ENCODE measurements at regions not wholly inside any gene's neighbourhood (a gene's known extent, or its start where the extent isn't known, plus 50 kb on each side); places are given as distances from the start of the nearest gene placed in this dataset.
A peak's percentile ranks its signal among the peaks of the same experiment; 100 is the strongest.

GRCh38 chr7:112882991-112883390 is 92.8 kb upstream of the TMEM168 start:
- no peak for DNase-seq (ENCODE audit: low read depth)

- no peak for DNase-seq (ENCODE audit: low read depth)
These were observed 92.3 kb upstream of the TMEM168 start for GRCh38 chr7:112882511-112882910.

- no peak for DNase-seq (ENCODE audit: low read depth)
These were observed 91.8 kb upstream of the TMEM168 start for GRCh38 chr7:112882022-112882421.

GRCh38 chr7:112880818-112881418 is 90.7 kb upstream of the TMEM168 start:
- DNase-seq (ENCODE audit: low read depth) = no peak

GRCh38 chr7:112877691-112878460 is 87.7 kb upstream of the TMEM168 start:
- DNase-seq (ENCODE audit: low read depth) = no peak

GRCh38 chr7:112876877-112877276 is 86.7 kb upstream of the TMEM168 start:
- no peak for DNase-seq (ENCODE audit: low read depth)

GRCh38 chr7:112874909-112875308 is 84.7 kb upstream of the TMEM168 start:
- DNase-seq (ENCODE audit: low read depth) = peak; percentile 41

- peak; percentile 73 for DNase-seq (ENCODE audit: low read depth)
These were observed 83.8 kb upstream of the TMEM168 start for GRCh38 chr7:112873831-112874553.

GRCh38 chr7:112869111-112869774 is 79.0 kb upstream of the TMEM168 start:
- DNase-seq (ENCODE audit: low read depth) = peak; percentile 15

- no peak for DNase-seq (ENCODE audit: low read depth)
These were observed 78.4 kb upstream of the TMEM168 start for GRCh38 chr7:112868609-112869008.

GRCh38 chr7:112866424-112866823 is 76.2 kb upstream of the TMEM168 start:
- DNase-seq (ENCODE audit: low read depth) = peak; percentile 33

GRCh38 chr7:112864380-112864779 is 74.2 kb upstream of the TMEM168 start:
- DNase-seq (ENCODE audit: low read depth) = no peak

- DNase-seq (ENCODE audit: low read depth) = no peak
These were observed 68.6 kb upstream of the TMEM168 start for GRCh38 chr7:112858838-112859237.

GRCh38 chr7:112855227-112855626 is 65.0 kb upstream of the TMEM168 start:
- DNase-seq (ENCODE audit: low read depth) = no peak

GRCh38 chr7:112854169-112854568 is 64.0 kb upstream of the TMEM168 start:
- no peak for DNase-seq (ENCODE audit: low read depth)

GRCh38 chr7:112853422-112853821 is 63.2 kb upstream of the TMEM168 start:
- no peak for DNase-seq (ENCODE audit: low read depth)

GRCh38 chr7:112843151-112843550 is 53.0 kb upstream of the TMEM168 start:
- no peak for DNase-seq (ENCODE audit: low read depth)
